Epidermal melanocyte (primary cell): ENCODE measurements at regions not wholly inside any gene's neighbourhood (a gene's known extent, or its start where the extent isn't known, plus 50 kb on each side); places are given as distances from the start of the nearest gene placed in this dataset.

ENCODE experiments used
- DNase-seq: peaks from one replicate; pipeline ENCODE4 v3.0.0; 2011; ENCODE audit warnings: low spot score; ENCODE audit not compliant: insufficient read length

DNA sequence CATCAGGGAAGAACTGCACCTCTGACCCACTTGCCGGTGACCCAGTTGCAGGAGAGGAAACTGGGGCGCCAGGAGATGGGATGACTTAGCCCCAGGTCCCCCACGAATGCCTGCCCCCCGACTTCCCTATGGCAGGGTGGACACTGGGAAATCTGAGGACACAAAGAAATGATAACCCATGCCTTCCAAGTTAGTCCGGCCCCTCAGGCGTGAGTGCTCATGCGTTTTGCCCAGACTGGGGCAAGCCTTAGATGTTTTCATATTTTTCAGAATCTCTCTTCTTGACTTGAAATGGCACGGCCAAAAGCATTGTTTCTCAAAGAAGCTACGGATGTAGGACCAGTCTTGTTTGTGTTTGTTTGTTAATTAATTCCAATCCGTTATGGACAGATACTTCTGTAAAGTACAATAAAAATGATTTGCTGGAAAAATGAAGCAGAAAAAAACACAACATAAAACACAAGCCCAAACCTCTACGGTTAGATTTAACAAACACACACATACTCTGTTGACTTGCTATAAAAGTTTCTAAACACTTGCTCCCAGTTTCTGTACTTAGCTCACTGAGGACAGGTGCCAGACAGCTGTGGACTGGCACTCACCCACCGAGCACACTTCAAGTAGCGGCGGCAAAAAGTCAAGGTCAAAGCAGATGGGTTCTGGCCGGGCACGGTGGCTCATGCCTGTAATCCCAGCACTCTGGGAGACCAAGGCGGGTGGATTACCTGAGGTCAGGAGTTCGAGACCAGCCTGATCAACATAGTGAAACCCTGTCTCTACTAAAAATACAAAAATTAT lies 341.5 kb downstream of the BCOR start:
- no peak for DNase-seq

DNA sequence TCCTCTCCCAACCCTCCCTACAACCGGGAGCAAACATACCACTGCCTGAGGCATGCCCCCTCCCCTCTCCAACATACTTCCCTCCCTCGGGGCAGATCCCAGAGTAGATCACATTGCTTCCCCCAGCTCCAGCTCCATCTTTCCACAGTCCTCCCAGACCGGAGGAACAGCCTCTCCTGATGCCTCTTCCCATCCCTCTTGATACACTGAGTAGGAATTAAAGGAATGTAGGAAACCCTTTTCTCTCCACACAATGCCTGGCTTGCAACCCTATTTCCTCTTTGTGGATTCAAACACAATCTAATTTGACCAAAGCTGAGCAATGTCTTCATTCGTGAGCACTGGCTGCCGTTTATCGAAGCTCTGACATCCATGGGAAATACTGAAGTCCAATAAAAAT lies 339.8 kb downstream of the BCOR start:
- DNase-seq, result no peak

DNA sequence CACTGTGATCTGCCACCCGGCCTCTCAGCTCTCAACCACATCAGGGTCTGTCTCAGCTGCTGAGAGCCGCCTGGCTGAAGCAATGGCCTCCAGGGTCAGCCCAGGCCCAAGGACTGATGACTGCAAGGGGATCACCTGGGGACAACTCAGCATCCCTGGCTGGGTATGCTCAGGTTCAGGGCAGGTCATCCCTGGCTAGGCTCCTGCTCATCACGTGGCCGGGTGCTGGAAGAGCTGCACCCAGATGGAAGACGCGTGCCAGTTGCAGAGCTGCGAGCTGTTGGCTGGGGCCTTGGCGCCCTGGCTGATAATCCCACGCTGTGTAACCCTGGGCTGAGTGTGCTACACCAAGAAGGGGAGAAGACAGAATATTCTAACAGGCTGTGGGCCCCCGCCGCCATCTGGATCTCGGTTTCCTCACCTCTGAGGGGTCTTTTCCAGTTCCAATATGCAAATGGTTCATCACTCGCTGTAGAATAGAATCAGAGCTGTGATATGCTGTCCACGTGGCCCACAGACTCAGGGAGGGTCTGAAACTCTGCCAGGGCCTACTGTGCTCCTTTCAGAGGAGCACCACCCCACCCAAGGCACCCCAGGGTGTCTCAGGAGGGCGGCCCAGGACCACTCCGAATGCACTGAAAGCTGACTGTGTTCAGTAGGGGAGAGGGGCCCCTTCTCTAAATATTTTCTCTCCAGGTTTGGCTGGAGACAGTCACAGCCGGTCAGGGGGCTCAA lies 338.8 kb downstream of the BCOR start:
- no peak for DNase-seq

- DNase-seq, result peak; percentile 28
Measured at GRCh38 chrX:39759526-39760224, 338.1 kb downstream of the BCOR start.

DNA sequence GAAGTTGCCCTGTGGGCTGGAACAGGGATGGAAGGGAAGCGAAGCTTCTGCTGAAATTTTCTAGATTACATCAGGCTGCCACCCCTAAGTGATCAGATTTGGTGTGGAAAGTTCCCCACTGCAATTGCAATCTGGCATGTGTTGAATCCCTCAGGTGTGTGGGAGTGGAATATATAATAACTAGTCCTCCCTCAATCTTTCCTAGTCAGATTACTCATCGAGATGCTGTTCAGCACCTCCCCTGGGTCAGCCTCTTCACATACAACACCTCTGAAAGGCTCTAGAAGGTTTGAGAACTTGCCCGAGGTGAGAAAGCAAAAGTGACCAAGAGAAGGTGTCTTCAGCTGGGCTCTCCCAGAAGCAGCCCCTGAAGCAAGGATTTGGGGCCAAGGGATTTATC lies 336.8 kb downstream of the BCOR start:
- no peak for DNase-seq

DNA sequence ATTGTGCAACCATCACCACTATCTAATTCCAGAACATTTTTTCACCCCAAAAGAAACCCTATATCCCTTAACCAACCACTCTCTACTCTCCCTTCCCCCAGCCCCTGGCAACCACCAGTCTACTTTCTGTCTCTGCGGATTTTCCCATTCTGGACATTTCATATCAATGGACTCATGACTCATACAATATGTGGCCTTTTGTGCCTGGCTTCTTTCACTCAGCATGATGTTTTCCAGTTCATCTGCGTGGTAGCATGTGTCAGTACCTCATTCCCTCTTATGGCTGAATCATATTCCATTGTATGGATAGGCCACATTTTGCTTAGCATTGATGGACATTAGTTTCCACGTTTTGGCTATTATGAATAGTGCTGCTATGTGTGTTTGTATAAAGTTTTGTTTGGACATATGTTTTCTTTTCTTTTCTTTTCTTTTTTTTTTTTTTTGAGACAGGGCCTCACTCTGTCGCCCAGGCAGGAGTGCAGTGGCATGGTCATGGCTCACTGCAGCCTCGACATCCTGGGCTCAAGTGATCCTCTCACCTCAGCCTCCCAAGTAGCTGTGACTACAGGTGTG lies 335.4 kb downstream of the BCOR start:
- no peak for DNase-seq

- no peak for DNase-seq
Measured at GRCh38 chrX:39764441-39764914, 333.3 kb downstream of the BCOR start.

GRCh38 chrX:39765327-39765726 lies 332.4 kb downstream of the BCOR start:
- no peak for DNase-seq

DNA sequence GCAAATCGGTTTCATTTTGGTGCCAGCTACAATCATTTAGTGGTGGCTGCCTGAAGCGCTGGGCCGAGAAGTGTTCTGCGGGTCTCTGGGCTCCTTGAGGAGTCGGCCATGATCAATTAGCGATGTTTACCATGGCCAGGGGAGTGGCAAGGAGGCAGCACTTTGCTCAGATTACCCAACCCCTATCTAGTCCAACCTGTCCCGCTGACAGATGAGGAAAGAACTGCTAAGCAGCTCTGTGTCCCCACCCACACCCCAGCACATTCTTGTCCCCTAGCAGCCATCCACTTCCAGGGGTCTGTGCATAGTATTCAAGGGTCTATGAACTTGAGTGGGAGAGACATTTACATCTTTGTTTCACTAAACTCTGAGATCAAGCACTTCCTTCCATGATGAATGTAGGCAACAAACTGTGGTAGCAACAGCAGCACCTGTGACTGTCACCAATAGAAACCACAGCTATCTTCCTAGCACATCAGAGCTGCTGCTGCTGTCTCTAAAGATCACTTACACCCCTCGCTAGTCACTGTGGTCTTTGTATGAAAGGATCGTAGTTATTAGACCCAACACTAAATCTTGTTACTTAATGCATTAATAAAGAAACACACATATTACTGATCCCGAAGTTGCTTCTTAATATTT lies 331.6 kb downstream of the BCOR start:
- no peak for DNase-seq

- no peak for DNase-seq
Measured at GRCh38 chrX:39766855-39767254, 330.9 kb downstream of the BCOR start.

DNA sequence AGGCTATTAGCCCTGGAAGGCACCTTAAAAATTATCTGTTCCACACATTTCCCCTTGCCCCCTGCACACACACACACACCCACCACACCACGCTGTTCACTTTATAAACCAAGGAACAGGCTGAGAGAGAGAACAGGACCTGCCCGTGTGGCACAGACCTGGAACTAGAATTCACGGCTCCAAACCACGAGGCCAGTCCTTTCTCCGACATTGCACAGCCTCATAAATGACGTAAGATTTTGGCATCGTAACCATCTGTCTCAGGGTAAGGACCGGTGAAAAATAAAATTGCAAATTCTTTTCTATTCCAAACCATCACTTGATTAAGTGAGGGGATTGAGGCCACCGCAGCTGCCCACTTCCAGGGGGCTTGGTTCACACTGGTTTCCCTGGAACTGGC lies 330.3 kb downstream of the BCOR start:
- no peak for DNase-seq

- DNase-seq, result no peak
Measured at GRCh38 chrX:39769748-39770147, 328.0 kb downstream of the BCOR start.

DNA sequence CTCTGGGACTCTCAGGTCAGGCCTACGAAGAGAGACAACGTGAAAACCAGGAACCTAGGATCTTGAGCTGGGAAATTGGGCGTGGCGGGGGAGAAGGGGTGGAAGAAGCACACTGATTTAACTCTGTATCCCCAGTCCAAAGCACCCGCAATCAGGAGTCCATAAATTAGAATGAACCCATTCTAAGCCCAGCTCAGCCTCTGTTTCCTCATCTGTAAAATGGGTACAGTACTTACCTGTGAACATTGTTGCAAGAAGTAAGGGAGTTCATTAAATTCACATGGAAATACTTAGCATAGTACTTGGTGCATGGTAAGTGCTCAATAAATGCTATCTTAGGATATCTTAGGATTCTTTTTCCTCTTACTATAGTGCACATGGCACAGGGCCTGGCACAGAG lies 326.7 kb downstream of the BCOR start:
- DNase-seq, result no peak

DNA sequence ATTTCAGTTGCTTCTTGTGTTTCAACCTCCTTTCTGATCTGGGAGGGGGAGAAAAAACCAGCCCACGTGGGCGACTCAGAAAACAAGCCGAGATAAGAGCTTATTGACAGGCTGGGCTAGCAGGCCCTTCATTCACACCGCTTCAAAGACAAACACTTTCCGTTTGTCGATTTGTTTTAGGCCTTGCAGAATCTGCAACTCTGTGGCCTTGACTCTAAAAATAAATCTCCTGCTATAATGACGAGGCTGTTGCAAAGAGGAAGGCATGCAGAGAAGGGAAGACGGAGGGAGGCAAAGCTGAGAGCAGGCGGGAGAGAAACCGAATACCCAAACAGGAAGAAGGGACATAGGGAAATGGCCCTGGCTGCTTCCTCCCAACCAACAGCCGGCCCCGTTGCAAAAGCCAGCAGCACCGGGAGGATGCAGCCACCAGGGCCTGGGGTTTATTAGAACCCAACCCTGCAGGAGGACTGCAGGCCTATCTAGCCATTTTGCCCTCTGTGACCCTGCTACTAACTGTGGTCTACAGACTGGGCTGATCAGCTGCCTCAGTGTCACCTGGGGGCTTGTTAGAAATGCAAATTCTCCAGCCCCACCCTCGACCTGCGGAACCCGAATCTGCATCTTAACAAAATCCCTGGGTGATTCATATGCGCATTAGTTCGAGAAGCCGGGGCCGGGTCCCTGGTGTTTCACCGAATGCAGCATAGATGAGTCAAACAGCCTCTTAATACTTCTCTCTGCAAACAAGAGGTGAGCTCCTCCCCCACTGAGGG lies 325.5 kb downstream of the BCOR start:
- DNase-seq, result no peak

DNA sequence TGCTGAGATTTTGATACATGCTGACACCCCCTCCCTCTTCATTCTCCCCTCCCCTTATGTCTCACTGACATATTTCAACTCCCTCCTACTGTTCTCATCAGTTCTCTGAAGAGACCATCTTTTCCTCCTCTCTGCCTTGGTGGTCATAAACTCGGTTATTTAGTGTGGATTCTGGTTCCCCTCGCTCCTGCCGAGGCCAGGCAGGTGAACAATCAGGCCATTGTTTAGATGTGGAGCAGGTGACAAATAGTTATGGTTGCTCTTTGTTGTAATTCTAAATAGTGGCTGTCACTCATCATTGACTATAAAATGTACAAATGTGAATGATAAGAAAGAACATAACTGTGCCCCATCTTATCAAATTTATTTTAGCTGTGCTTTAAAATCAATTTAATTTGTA lies 324.6 kb downstream of the BCOR start:
- no peak for DNase-seq

GRCh38 chrX:39773923-39774773 lies 323.6 kb downstream of the BCOR start:
- DNase-seq, result no peak

- no peak for DNase-seq
Measured at GRCh38 chrX:39774774-39775328, 322.9 kb downstream of the BCOR start.

DNA sequence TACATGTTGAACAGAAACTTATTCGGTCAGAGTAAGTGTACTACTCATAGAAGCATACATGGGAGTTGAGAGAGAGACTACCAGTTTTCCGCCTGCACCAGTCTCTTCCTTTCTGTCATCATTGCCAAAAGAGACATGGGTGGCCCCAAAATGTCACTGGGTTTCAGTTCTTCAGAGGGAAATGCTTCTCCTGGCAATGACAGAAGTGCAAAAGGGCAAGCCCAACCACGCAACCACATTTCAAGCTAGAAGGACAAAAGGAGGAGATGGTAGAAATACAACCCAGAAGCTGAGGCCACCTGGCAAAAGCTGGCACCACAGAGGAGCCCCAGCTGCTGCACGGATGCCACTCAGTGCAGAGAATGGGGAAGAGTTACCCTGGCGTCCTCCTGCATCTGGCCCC lies 320.1 kb downstream of the BCOR start:
- DNase-seq, result no peak
